CD4-positive, alpha-beta T cell (primary cell): ENCODE measurements at regions not wholly inside any gene's neighbourhood (a gene's known extent, or its start where the extent isn't known, plus 50 kb on each side); places are given as distances from the start of the nearest gene placed in this dataset.

ENCODE experiments used
- ATAC-seq: fragments of 200-7000 bp; cut with Tn5 transposase; one replicate; pipeline ENCODE4 v1.10.0; 2022; ENCODE audit warnings: mild to moderate bottlenecking; ENCODE audit not compliant: poor library complexity
- CTCF ChIA-PET: fragments of 350-600 bp; sonication (Branson Sonifier 250); formaldehyde crosslinking; loops from one replicate; lab custom pipeline; 2021; ENCODE audit warnings: antibody characterized with exemption, inconsistent platforms; lab: Charles Lee
- POLR2A ChIA-PET: fragments of 350-600 bp; sonication (Branson Sonifier 250); formaldehyde crosslinking; loops from one replicate; lab custom pipeline; 2021; ENCODE audit warnings: antibody characterized with exemption, inconsistent platforms; lab: Charles Lee
- DNase-seq, 14 experiments: peaks; one replicate each; pipeline ENCODE4 v3.0.0-alpha.2; 2013 to 2020; ENCODE audit warnings: mixed read lengths in 2 of 14
- H3K27ac ChIP-seq, 2 donors: one replicate each; pipeline versions ENCODE4 v1.5.1 to v1.7.0; 2013; ENCODE audit warnings: low read length in 2 of 2, low read depth in 1 of 2, mild to moderate bottlenecking in 1 of 2
- H3K27me3 ChIP-seq, 2 experiments: 1 replicate in 1 of 2; 2 replicates in 1 of 2; pipeline versions ENCODE4 v1.6.1 to v1.7.0; 2013; ENCODE audit warnings: low read length in 2 of 2, control low read depth in 1 of 2, mild to moderate bottlenecking in 1 of 2, moderate library complexity in 1 of 2; ENCODE audit not compliant: insufficient read depth in 2 of 2, control insufficient read depth in 1 of 2
- H3K36me3 ChIP-seq: one replicate; pipeline ENCODE4 v1.6.1; 2013; ENCODE audit warnings: low read length, control low read depth; ENCODE audit not compliant: insufficient read depth
- H3K4me1 ChIP-seq: one replicate; pipeline ENCODE4 v1.6.1; 2013; ENCODE audit warnings: low read length, control low read depth; ENCODE audit not compliant: insufficient read depth
- H3K4me3 ChIP-seq: one replicate; pipeline ENCODE4 v1.5.1; 2013; ENCODE audit warnings: mild to moderate bottlenecking, low read length, moderate library complexity
- H3K9me3 ChIP-seq, 2 experiments: 1 replicate in 1 of 2; 2 replicates in 1 of 2; pipeline versions ENCODE4 v1.6.1 to v1.7.0; 2013; ENCODE audit warnings: low read length in 2 of 2, mild to moderate bottlenecking in 2 of 2, control low read depth in 1 of 2, moderate library complexity in 1 of 2; ENCODE audit not compliant: control insufficient read depth in 1 of 2, insufficient read depth in 1 of 2
- H3K27ac Mint-ChIP-seq: one replicate; pipeline ENCODE4 v1.8.0; 2020; ENCODE audit warnings: mixed read lengths
- H3K27me3 Mint-ChIP-seq: one replicate; pipeline ENCODE4 v1.8.0; 2021; ENCODE audit warnings: mixed read lengths
- H3K36me3 Mint-ChIP-seq: one replicate; pipeline ENCODE4 v1.8.0; 2021; ENCODE audit warnings: low read depth, mixed read lengths
- H3K4me1 Mint-ChIP-seq: one replicate; pipeline ENCODE4 v1.8.0; 2021; ENCODE audit warnings: low read depth, mixed read lengths
- H3K4me3 Mint-ChIP-seq: one replicate; pipeline ENCODE4 v1.8.0; 2020; ENCODE audit warnings: mild to moderate bottlenecking, mixed read lengths
- H3K9me3 Mint-ChIP-seq: one replicate; pipeline ENCODE4 v1.8.0; 2020; ENCODE audit warnings: mixed read lengths
- intact Hi-C, 2 experiments: fragments of 100-400 bp; cut with DNase I in 1 of 2; cut with micrococcal nuclease in 1 of 2; formaldehyde crosslinking; loops; one replicate each; pipeline versions ENCODE4 v1.15.1 to v1.9.0; 2023 to 2025; cut with DNase I, micrococcal nuclease
- TF ChIP-seq, protein P1 (sequence below): fragments of 200-600 bp; IDR thresholded peaks from one replicate; pipeline ENCODE4 v1.8.0; 2022; ENCODE audit warnings: antibody characterized with exemption, mild to moderate bottlenecking

DNA sequence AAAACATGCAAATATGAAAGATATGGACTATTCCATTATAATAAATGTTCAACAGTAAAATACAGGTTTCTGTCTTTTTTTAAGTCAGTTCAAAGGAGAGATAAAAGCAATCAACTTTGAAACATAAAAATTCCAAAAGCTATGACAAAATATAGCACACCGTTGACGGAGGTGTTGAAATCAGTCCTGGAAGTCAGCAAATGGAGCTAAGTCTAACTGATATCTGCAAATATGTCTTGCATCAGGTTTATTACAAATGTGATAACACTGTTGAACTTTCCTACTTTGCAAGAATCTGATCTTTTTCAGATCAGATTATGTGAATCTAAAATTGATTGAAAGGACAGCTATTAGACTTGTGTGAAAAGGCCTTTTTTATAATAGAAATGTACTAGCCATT lies 300.7 kb downstream of the SHOX2 start:
- intact Hi-C loops = no loop called here
- H3K4me1 ChIP-seq = no peaks in the 10 kb centered on the region
- no peak overlapping the region for H3K4me3 ChIP-seq
- no peaks in the 10 kb centered on the region for H3K27me3 Mint-ChIP-seq
- H3K4me3 Mint-ChIP-seq = no peak overlapping the region
- DNase-seq (no peak), ATAC-seq (no peak)
- CTCF ChIA-PET = interaction anchor here (0.7 kb wide), 1 partner anchor 9 kb away, joined by 3 read pairs; no protein-coding TSS in a partner anchor
- peaks cover 7% of the 10 kb centered on the region for H3K9me3 Mint-ChIP-seq
- no peaks in the 10 kb centered on the region for H3K27me3 ChIP-seq
- POLR2A ChIA-PET = no interaction called here
- H3K4me1 Mint-ChIP-seq = no peaks in the 10 kb centered on the region
- H3K27ac Mint-ChIP-seq = no peak overlapping the region
- H3K36me3 Mint-ChIP-seq = no peaks in the 10 kb centered on the region
- no peak overlapping the region for H3K27ac ChIP-seq
- H3K36me3 ChIP-seq = no peaks in the 10 kb centered on the region
- peaks cover 3 to 8% of the 10 kb centered on the region in 2 experiments for H3K9me3 ChIP-seq
- TF ChIP-seq, protein P1, sequence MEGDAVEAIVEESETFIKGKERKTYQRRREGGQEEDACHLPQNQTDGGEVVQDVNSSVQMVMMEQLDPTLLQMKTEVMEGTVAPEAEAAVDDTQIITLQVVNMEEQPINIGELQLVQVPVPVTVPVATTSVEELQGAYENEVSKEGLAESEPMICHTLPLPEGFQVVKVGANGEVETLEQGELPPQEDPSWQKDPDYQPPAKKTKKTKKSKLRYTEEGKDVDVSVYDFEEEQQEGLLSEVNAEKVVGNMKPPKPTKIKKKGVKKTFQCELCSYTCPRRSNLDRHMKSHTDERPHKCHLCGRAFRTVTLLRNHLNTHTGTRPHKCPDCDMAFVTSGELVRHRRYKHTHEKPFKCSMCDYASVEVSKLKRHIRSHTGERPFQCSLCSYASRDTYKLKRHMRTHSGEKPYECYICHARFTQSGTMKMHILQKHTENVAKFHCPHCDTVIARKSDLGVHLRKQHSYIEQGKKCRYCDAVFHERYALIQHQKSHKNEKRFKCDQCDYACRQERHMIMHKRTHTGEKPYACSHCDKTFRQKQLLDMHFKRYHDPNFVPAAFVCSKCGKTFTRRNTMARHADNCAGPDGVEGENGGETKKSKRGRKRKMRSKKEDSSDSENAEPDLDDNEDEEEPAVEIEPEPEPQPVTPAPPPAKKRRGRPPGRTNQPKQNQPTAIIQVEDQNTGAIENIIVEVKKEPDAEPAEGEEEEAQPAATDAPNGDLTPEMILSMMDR = no peak

DNA sequence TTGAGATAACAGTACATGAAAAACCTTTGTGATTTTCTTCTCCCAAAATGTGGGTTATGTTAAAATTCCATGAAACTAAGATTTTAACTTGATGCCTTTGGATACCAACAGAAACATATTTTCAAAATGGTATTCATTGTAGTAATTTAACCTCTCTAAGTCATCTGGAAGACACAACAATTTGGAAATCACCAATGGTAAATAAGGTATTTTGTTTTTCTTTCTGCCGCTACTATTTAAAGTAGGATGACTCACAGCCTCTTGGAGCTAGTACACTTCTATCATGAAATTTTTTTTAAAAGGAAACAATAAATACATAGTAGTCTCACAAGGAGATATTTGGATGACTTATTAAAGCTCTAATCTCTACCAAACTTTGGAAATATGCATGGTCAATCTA lies 291.6 kb upstream of the VEPH1 start:
- intact Hi-C loops = no loop called here
- Histone ChIP-seq H3K27ac (no peak overlapping the region), H3K36me3 (no peaks in the 10 kb centered on the region), H3K9me3 (peaks cover 0 to 5% of the 10 kb centered on the region in 2 experiments), H3K4me3 (no peak overlapping the region), H3K4me1 (no peaks in the 10 kb centered on the region), H3K27me3 (no peaks in the 10 kb centered on the region)
- no peak overlapping the region for H3K27ac Mint-ChIP-seq
- no peaks in the 10 kb centered on the region for H3K27me3 Mint-ChIP-seq
- ATAC-seq (no peak), DNase-seq (no peak)
- H3K9me3 Mint-ChIP-seq = peaks cover 8% of the 10 kb centered on the region
- TF ChIP-seq, protein P1 = no peak
- CTCF ChIA-PET = no interaction called here
- H3K4me1 Mint-ChIP-seq = no peaks in the 10 kb centered on the region
- H3K36me3 Mint-ChIP-seq = no peaks in the 10 kb centered on the region
- H3K4me3 Mint-ChIP-seq = no peak overlapping the region
- POLR2A ChIA-PET = no interaction called here

DNA sequence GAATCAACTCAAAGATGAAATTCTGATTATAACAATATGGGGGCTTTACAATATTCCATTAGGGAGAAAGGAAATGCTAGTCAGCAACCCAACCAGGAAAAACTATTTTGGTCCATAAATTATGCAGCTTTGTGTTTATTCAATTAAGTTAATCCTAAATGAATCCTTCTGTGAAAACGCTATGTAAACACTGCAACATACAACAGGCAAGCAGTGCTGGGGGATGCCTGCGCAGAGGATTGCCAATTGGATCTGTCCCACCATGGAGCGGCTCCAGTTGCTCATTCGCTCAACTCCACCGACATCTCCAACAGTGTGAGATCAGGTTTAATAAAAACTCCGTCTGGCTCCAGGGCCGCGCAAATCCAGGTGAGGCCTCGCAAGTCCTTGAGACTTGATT lies 290.5 kb upstream of the VEPH1 start:
- Mint-ChIP-seq H3K4me3 (no peak overlapping the region), H3K27ac (no peak overlapping the region), H3K36me3 (no peaks in the 10 kb centered on the region), H3K9me3 (peaks cover 7% of the 10 kb centered on the region), H3K4me1 (no peaks in the 10 kb centered on the region), H3K27me3 (no peaks in the 10 kb centered on the region)
- DNase-seq = no peak
- no peak overlapping the region for H3K27ac ChIP-seq
- no peaks in the 10 kb centered on the region for H3K36me3 ChIP-seq
- ChIA-PET POLR2A (no interaction called here), CTCF (no interaction called here)
- H3K4me3 ChIP-seq = no peak overlapping the region
- H3K27me3 ChIP-seq = no peaks in the 10 kb centered on the region
- no peak for ATAC-seq
- TF ChIP-seq, protein P1 = no peak
- intact Hi-C loops = no loop called here
- H3K4me1 ChIP-seq = no peaks in the 10 kb centered on the region
- peaks cover 0 to 5% of the 10 kb centered on the region in 2 experiments for H3K9me3 ChIP-seq
